Stomach (tissue), 8 donors: ENCODE measurements at regions not wholly inside any gene's neighbourhood (a gene's known extent, or its start where the extent isn't known, plus 50 kb on each side); places are given as distances from the start of the nearest gene placed in this dataset.
"Not testable (repeated sequence)": the region's sequence is repeated elsewhere in the genome, so short reads cannot be mapped to it uniquely, and the experiment has no call there.

ENCODE experiments used
- DNase-seq, 2 donors: peaks; one replicate each; pipeline versions ENCODE4 v3.0.0 to v3.0.0-alpha.2; 2013 to 2019
- H3K27ac ChIP-seq, 5 donors: fragments of 200-600 bp in 4 of 5; sonication (generic) in 4 of 5; one replicate each; pipeline ENCODE4 v1.5.1; 2013 to 2019; ENCODE audit warnings: mild to moderate bottlenecking in 1 of 5, moderate library complexity in 1 of 5
- H3K27me3 ChIP-seq, 3 donors: fragments of 200-600 bp; sonication (generic); one replicate each; pipeline ENCODE4 v1.5.1; 2017 to 2019; ENCODE audit warnings: mixed run types in 1 of 3
- H3K36me3 ChIP-seq, 4 donors: fragments of 200-600 bp; sonication (generic); 1 replicate in 3 of 4; 2 replicates in 1 of 4; pipeline ENCODE4 v1.5.1; 2016 to 2019
- H3K4me1 ChIP-seq, 4 donors: fragments of 200-600 bp; sonication (generic); one replicate each; pipeline ENCODE4 v1.5.1; 2016 to 2019
- H3K4me3 ChIP-seq, 4 donors: fragments of 200-600 bp; sonication (generic) in 3 of 4; one replicate each; pipeline ENCODE4 v1.5.1; 2016 to 2019; ENCODE audit warnings: mild to moderate bottlenecking in 1 of 4
- H3K9me3 ChIP-seq, 4 donors: fragments of 200-600 bp; sonication (generic); one replicate each; pipeline ENCODE4 v1.5.1; 2016 to 2019
- EP300 ChIP-seq: sonication (generic); formaldehyde crosslinking; IDR thresholded peaks from one replicate; pipeline ENCODE4 v1.6.1; 2017; ENCODE audit warnings: antibody characterized with exemption
- POLR2A ChIP-seq, 4 donors: fragments of 450-650 bp; IDR thresholded peaks; one replicate each; pipeline ENCODE4 v1.6.1; 2016; ENCODE audit warnings: antibody characterized with exemption in 4 of 4, control low read depth in 2 of 4, mild to moderate bottlenecking in 1 of 4, moderate library complexity in 1 of 4
- POLR2AphosphoS5 ChIP-seq, 3 donors: sonication (generic); formaldehyde crosslinking; IDR thresholded peaks; one replicate each; pipeline ENCODE4 v1.6.1; 2016; ENCODE audit warnings: antibody characterized with exemption in 3 of 3
- WGBS, 5 donors: extraction: QIAGEN DNeasy Blood & Tissue Kit in 3 of 5; methylation state at CpG; one replicate each; pipeline versions ENCODE4 v1.1.5 to v1.1.7; 2013 to 2018; 5-methylcytosine and 5-hydroxymethylcytosine counted together
- intact Hi-C: fragments of 100-400 bp; cut with DNase I; formaldehyde crosslinking; loops from one replicate; pipeline ENCODE4 v1.15.1; 2023; ENCODE audit warnings: low total_unique reads
- TF ChIP-seq, protein P1 (sequence below), 7 experiments: fragments of 450-650 bp in 4 of 7; fragments of 200-600 bp in 3 of 7; sonication (generic) in 3 of 7; IDR thresholded peaks; one replicate each; pipeline ENCODE4 v1.5.1; 2016 to 2019; ENCODE audit warnings: antibody characterized with exemption in 7 of 7, control low read depth in 2 of 7, mild to moderate bottlenecking in 1 of 7
- donor health status: healthy with polysubstance abuse.
- donor health status: Bipolar disorder and iron deficiency.
- donor health status: healthy.

DNA sequence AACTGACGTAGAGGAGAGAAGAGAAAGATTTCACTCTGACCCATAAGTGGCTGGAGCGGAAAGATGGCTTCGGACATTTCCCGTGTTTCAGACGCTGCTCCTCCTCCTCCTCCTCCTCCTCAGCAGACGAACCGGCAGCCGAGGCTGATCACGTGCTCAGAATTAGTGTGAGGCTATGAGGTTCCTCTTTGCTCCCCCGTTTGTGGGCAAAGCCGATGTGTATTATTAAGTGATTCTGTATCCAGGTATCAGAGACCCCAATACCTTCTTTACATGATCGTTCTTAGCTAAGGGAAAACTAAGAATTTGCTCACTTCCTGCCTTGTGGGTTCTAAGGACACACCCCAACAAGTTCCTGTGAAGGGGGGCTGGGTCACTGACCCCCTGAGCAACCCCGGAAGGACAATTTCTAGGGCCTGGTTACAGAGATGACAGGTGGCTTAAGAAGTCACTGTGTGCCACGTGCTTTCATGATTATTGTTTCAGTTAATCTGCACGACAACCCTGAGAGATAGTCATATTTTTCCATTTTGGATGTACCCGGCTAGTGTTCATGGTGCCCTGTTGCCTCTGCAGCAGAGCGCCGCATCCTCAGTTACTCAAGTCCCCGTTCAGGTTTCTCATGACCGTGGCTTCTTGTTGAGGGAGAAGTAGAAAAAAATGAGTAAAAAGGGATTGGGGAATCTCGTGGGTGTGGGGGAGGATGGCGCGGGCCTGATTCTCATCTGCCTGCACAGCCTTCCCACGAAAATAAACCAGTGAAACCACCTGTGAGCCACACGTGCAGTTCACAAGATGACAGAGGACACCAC lies 671.8 kb downstream of the QKI start:
- intact Hi-C loops, result no loop called here
- Histone ChIP-seq H3K27me3 (no peaks in the 10 kb centered on the region), H3K4me1 (no peaks in the 10 kb centered on the region), H3K27ac (peak overlapping the region in 4 of 5 donors; percentile 35 to 61 (median 45)), H3K9me3 (no peaks in the 10 kb centered on the region), H3K4me3 (no peak overlapping the region), H3K36me3 (no peaks in the 10 kb centered on the region)
- WGBS, 5 donors, result 68 to 85% (median 78%) methylated on average over 25 of the region's 25 CpGs
- no peak for DNase-seq
- TF ChIP-seq POLR2A (IDR thresholded peaks at IDR 0.05) (no peak), POLR2AphosphoS5 (IDR thresholded peaks at IDR 0.05) (no peak), EP300 (no peak)
- TF ChIP-seq, protein P1, sequence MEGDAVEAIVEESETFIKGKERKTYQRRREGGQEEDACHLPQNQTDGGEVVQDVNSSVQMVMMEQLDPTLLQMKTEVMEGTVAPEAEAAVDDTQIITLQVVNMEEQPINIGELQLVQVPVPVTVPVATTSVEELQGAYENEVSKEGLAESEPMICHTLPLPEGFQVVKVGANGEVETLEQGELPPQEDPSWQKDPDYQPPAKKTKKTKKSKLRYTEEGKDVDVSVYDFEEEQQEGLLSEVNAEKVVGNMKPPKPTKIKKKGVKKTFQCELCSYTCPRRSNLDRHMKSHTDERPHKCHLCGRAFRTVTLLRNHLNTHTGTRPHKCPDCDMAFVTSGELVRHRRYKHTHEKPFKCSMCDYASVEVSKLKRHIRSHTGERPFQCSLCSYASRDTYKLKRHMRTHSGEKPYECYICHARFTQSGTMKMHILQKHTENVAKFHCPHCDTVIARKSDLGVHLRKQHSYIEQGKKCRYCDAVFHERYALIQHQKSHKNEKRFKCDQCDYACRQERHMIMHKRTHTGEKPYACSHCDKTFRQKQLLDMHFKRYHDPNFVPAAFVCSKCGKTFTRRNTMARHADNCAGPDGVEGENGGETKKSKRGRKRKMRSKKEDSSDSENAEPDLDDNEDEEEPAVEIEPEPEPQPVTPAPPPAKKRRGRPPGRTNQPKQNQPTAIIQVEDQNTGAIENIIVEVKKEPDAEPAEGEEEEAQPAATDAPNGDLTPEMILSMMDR (IDR thresholded peaks at IDR 0.05), result no peak

DNA sequence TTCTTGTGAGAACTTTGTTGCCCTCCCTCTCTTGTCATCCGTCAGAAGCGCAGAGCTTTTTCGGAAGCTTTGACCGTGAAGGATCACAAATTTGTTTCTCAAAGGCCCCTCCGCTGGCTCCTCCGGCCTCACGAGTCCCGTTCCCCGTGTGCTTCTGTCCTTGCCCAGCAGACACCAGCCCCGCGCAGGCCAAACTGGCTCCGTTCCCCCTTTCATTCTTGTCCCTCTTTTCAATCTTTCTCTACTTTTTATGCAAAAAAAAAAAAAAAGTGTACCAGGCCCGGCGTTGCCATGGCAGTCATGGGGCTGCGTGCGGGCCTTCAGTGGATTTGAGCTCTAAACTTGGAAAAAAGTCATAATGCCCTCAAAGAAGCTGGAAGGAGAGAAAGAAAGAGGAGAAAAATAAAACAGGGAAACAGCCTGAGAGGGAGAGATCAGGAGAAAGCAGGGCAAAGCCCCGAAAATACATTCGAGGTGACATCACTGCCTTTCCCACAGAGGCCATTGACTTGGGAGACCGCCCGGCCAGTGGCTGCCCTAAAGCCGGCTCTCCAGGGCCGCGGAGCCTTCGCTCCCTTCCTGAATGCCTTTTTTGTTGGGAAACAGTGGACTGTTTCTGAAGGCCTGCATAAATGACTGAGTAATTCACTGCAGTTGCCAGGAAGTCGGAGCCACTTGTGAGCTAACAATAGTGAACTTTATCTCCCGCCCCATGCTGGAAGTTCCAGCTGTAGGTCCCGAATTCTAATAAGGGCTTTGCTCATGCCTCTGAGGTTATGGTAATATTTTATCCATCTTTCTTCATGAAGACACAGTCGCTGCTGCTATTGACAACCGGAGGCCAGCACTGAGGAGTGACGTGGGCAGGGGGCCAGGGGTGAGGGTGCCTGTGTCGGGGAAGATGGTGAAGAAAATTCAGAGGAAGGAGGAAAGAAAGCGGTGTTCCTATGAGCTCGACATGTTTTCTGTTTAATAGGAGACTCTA lies 670.9 kb downstream of the QKI start:
- peak in 1 of 2 donors; percentile 79 for DNase-seq
- no peaks in the 10 kb centered on the region for H3K4me1 ChIP-seq
- intact Hi-C loops, result no loop called here
- peak overlapping the region in 4 of 5 donors; percentile 35 to 61 (median 48) for H3K27ac ChIP-seq
- H3K27me3 ChIP-seq, result no peaks in the 10 kb centered on the region
- no peak overlapping the region for H3K4me3 ChIP-seq
- H3K9me3 ChIP-seq, result no peaks in the 10 kb centered on the region
- TF ChIP-seq POLR2A (IDR thresholded peaks at IDR 0.05), result no peak
- no peak for TF ChIP-seq POLR2AphosphoS5 (IDR thresholded peaks at IDR 0.05)
- no peaks in the 10 kb centered on the region for H3K36me3 ChIP-seq
- 73 to 83% (median 77%) methylated on average over 33 of the region's 33 CpGs for WGBS, 5 donors

DNA sequence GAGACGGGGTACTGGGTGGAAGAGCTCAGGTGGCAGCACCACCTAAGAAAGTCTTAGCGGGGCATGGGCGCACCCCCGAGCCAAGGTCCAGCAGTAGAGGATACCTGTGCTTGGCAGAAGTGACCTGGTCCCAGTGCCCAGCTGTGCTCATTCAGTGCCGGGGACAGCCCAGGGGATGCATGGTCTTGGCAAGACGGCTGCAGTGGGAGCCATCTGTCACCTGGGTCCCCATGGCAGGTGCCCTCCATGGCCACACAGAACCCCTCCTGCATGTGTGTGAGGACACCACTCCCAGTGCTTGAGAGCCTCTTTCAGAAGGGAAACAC lies 664.7 kb downstream of the QKI start:
- DNase-seq, result no peak
- 89 to 97% (median 94%) methylated on average over 4 to 6 of the region's 6 CpGs for WGBS, 5 donors
- Histone ChIP-seq H3K27me3 (no peaks in the 10 kb centered on the region), H3K36me3 (no peaks in the 10 kb centered on the region), H3K9me3 (no peaks in the 10 kb centered on the region), H3K4me3 (no peak overlapping the region), H3K4me1 (no peaks in the 10 kb centered on the region), H3K27ac (no peak overlapping the region)
- intact Hi-C loops, result no loop called here
- TF ChIP-seq POLR2A (IDR thresholded peaks at IDR 0.05) (no peak), EP300 (no peak), POLR2AphosphoS5 (IDR thresholded peaks at IDR 0.05) (no peak)
- TF ChIP-seq, protein P1 (IDR thresholded peaks at IDR 0.05), result no peak

DNA sequence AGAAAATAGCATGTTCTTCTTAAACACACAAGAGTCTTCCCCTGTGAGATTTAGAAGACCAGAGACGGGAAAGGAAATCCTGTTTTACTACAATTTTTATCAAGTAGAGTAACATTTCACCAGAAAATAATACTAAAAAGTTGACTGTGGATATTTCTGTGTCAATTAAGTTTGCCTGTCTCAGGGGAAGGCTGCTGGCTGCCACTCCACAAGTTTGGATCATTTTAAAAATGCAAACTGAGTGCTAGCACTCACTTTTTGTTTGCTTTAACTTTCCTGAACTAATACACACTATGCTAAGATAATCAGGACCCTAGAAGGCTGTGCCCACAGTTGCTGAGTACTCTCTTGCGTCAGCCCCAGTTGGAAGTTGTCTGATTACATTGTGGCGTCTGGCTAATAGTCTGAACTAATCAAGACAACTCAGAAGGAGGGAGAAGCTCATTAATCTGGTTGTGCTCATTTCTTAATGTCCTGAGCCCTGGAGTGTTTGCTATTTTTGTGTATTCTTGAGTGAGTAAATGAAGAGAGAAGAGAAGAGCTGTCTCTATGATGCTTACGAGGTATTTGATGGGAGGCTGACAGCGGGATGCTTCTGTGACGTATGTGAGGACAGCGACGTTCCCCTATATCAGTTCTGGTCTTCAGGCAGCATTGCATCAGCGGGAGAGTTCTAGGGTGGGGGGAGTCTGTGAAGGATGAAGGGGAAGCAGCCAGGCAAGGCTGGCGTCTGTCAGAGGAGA lies 664.2 kb downstream of the QKI start:
- no peaks in the 10 kb centered on the region for H3K27me3 ChIP-seq
- WGBS, 5 donors, result 56 to 65% (median 62%) methylated on average over 10 of the region's 10 CpGs
- H3K4me1 ChIP-seq, result no peaks in the 10 kb centered on the region
- no peaks in the 10 kb centered on the region for H3K36me3 ChIP-seq
- no peak overlapping the region for H3K4me3 ChIP-seq
- intact Hi-C loops, result no loop called here
- TF ChIP-seq, protein P1 (IDR thresholded peaks at IDR 0.05), result no peak
- TF ChIP-seq POLR2A (IDR thresholded peaks at IDR 0.05), result no peak
- no peak for TF ChIP-seq POLR2AphosphoS5 (IDR thresholded peaks at IDR 0.05)
- no peak for TF ChIP-seq EP300
- no peak overlapping the region for H3K27ac ChIP-seq
- H3K9me3 ChIP-seq, result no peaks in the 10 kb centered on the region
- DNase-seq, result peak in 1 of 2 donors; percentile 17

DNA sequence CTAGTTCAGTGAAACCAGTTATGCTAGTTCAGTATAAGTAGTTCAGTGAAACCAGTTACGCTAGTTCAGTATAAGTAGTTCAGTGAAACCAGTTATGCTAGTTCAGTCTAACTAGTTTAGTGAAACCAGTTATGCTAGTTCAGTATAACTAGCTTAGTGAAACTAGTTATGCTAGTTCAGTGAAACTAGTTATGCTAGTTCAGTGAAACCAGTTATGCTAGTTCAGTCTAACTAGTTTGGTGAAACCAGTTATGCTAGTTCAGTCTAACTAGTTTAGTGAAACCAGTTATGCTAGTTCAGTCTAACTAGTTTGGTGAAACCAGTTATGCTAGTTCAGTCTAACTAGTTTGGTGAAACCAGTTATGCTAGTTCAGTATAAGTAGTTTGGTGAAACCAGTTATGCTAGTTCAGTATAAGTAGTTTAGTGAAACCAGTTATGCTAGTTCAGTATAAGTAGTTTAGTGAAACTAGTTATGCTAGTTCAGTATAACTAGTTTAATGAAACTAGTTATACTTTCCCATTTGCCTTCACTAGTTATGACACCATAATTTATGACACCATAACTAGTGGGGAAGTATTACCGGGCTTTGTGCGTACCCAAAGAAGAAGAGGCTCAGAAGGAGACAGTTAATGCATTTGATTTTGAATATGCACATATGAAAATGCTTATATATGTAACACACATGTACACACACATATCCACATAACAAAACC lies 662.5 kb downstream of the QKI start:
- H3K36me3 ChIP-seq, DNase-seq, intact Hi-C loops, H3K4me3 ChIP-seq, H3K27ac ChIP-seq, H3K27me3 ChIP-seq, H3K4me1 ChIP-seq, H3K9me3 ChIP-seq: not testable (repeated sequence)
- 64 to 86% (median 75%) methylated on average over 3 of the region's 3 CpGs for WGBS, 5 donors
